ENCODE measurements at regions not wholly inside any gene's neighbourhood (a gene's known extent, or its start where the extent isn't known, plus 50 kb on each side); places are given as distances from the start of the nearest gene placed in this dataset.

- DNase-seq (ENCODE audit: low spot score), result no peak
These were observed 526.6 kb upstream of the KLHL1 start for GRCh38 chr13:70634893-70635292.

DNA sequence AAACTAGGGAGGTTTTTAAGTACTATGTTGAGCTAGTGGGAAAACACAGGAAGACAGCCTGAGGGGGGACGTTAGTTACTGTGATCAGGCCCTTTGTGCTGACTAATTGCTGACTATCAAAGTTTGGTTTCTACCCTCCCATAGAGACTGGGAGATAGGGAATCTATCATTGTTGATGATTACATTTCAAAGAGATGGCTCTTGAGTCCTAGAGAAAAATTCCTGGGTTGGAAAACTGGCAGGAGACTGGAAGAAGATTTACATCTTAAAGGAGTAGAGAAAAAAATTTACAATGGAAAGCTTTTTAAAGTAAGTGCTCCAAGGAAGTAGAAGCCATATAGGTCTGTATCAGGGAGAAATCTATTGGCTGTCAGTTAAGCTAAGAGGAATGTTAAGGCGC lies 522.0 kb upstream of the KLHL1 start:
- DNase-seq (ENCODE audit: low spot score), result no peak

GRCh38 chr13:70623239-70623638 lies 515.0 kb upstream of the KLHL1 start:
- peak; percentile 42 for DNase-seq (ENCODE audit: low spot score)

DNA sequence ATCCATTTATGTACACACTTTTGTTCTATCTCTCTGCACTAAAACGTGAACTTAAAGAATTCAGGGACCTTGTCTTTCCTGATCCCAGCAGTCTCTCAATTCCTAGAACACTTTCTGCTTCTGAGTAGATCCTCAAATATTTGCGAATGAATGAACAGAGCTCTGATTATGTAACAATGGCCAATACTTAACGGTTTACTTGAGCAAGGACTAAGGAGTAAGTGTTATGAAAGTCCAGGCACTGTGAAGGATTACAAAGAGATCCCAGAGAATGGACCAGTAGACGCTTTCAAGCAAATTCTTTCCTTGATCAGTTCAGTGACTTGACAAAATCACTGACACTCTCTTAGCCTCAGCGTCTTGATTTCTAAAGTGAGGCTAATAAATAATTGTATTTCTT lies 514.5 kb upstream of the KLHL1 start:
- DNase-seq (ENCODE audit: low spot score), result no peak

DNA sequence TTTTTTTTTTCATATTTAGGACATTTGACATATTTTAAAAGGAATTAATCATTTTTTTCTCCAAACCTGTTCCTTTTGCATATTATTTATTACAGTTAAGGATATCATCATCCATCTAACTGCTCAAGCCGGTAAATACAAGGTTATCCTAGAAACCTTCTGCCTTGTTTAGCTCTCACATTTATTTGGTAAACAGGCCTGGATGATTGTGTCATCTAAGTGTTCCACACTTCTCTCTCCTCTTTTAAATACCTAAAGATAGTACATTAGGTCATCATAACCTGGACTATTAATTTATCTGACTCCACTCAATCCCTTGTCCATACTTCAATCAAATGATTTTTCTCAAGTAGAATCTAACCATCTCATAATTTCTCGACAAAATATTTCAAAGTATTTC lies 511.7 kb upstream of the KLHL1 start:
- no peak for DNase-seq (ENCODE audit: low spot score)

- no peak for DNase-seq (ENCODE audit: low spot score)
These were observed 508.6 kb upstream of the KLHL1 start for GRCh38 chr13:70616847-70617246.

- DNase-seq (ENCODE audit: low spot score), result peak; percentile 23
These were observed 505.0 kb upstream of the KLHL1 start for GRCh38 chr13:70613295-70613694.

- no peak for DNase-seq (ENCODE audit: low spot score)
These were observed 504.6 kb upstream of the KLHL1 start for GRCh38 chr13:70612881-70613280.

GRCh38 chr13:70604448-70604847 lies 496.2 kb upstream of the KLHL1 start:
- DNase-seq (ENCODE audit: low spot score), result no peak

- DNase-seq (ENCODE audit: low spot score), result no peak
These were observed 485.5 kb upstream of the KLHL1 start for GRCh38 chr13:70593716-70594115.

DNA sequence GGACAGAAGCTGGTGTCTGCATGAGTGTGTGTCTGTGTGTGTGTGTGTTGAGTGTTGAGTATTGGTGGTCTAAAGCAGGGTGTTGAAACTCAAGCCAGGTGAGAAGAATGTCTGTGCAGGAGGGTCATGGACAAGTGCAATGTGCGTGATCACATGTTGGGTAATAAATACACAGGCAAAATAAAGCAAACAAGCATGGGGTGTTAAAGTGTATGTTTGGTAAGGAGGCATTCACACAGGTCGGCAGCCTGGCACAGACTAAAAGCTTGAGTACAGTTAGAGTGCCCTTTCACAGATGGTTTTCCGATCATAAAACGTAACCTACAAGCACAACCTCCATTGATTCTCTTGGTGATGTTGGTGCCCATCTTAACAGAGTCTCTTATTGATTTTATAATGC lies 476.9 kb upstream of the KLHL1 start:
- DNase-seq (ENCODE audit: low spot score), result no peak

DNA sequence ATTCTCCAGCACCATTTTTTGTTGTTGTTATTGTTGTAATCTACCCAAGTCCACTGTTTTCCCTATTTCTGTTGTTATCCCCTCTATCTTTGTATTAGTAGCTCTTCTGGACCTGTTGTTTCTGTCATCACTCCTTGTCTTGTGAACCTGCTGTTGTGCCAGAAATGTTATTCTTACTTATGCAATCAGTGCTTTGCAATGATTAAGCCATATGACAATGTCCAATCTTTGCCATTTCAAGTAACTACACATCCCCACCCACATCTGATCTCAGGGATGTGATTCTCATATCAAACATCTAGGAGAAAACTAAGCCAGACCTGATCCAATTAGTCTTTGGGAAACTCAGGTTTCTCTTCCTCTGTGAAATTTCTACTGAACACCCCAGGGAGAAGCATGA lies 472.6 kb upstream of the KLHL1 start:
- no peak for DNase-seq (ENCODE audit: low spot score)

- DNase-seq (ENCODE audit: low spot score), result no peak
These were observed 471.7 kb upstream of the KLHL1 start for GRCh38 chr13:70579941-70580340.

- no peak for DNase-seq (ENCODE audit: low spot score)
These were observed 463.0 kb upstream of the KLHL1 start for GRCh38 chr13:70571221-70571620.

DNA sequence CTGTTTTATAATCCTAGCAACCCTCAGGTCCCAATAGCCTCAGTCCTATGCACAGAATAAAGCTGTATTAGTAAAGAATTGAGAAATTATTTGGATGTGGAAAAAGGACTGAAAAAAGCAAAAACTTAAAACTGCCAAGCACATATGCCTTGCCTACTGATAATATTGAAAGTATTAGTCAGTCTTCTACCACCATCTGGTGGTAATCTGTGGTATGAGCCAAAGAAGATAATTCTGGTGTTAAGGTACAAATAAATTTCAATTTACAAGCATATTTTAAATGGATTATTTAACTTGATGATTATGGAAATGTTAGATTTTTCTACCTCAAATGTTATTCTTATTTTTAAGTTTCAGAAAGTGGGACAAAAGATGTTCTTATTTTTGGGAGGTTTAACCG lies 460.3 kb upstream of the KLHL1 start:
- DNase-seq (ENCODE audit: low spot score), result peak; percentile 72

DNA sequence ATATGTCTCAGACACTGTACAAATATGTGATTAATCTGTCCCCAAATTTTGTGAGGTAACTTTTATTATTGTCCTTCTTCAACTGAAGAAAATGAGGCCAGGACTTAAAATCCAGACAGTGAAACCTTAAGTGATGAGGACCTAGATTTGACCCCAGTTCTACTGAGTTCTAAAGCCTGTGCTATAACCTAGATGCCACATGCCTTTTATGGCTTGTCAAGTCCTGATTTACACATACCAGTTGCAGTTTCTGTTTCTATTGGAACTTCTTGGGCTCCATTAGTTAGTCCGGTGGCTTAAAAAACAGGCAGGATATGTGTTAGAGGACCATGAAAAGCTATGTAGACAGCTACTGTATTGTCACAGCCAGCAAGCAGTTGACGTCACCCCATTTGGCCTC lies 436.5 kb upstream of the KLHL1 start:
- DNase-seq (ENCODE audit: low spot score), result no peak

GRCh38 chr13:70541451-70541850 lies 433.2 kb upstream of the KLHL1 start:
- DNase-seq (ENCODE audit: low spot score), result no peak

DNA sequence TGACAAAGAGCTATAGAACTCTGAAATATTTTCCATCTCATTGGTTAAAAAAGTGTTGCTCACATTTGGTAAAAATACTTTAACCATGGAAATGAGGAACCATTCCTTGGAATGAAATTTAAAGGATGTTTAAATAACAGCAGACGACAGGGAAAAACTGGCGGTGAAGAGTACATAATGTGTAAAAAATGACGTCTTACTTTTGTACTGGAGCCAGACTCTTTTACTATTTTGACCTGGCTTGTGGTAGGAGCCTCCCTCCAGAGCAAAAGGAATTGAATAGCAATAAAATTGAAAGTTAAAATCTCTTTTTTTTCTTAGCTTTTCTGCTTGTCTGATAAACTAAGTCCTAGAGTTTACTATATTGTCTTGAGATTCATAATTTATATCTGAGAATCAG lies 426.2 kb upstream of the KLHL1 start:
- no peak for DNase-seq (ENCODE audit: low spot score)

GRCh38 chr13:70529652-70530051 lies 421.4 kb upstream of the KLHL1 start:
- no peak for DNase-seq (ENCODE audit: low spot score)

DNA sequence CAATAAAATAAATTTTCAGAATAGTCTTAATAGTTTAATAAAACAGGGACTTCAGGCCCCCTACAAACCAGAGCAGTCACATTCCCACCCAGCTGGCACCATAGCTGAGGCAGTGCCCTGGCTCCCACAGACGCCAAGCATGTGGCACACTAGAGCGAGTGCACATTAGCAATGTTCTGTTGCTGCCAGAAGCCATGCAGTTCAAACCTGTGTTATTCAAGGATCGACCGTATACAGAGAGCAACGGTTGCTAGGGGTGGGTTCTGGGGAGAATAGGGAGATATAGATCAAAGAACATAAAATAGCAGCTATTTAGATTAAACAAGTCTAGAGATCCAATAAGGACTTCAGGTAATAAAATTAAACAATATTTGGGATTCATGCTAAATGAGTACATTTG lies 419.3 kb upstream of the KLHL1 start:
- no peak for DNase-seq (ENCODE audit: low spot score)

DNA sequence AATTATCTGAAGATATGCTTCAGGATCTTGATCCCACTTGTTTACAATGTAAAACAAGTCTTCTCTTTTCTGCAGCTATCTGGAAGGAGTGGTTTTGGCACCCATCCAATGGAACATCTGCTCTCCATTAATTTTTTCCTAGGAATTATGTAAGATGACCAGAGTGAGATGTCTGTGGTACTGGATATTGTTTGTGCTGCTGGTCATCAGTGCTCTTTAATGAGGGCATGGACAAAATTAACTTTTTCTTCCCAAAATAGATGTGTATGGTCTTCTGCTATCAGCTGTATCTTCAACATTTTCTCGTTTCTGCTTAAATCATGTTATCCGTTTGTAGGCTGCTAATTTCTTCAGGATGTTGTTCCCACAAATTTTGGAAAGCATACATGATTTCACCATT lies 415.4 kb upstream of the KLHL1 start:
- DNase-seq (ENCODE audit: low spot score), result no peak

- no peak for DNase-seq (ENCODE audit: low spot score)
These were observed 412.2 kb upstream of the KLHL1 start for GRCh38 chr13:70520275-70521036.

GRCh38 chr13:70518081-70518480 lies 409.8 kb upstream of the KLHL1 start:
- no peak for DNase-seq (ENCODE audit: low spot score)

- no peak for DNase-seq (ENCODE audit: low spot score)
These were observed 408.0 kb upstream of the KLHL1 start for GRCh38 chr13:70516226-70516625.
